ENCODE measurements at regions not wholly inside any gene's neighbourhood (a gene's known extent, or its start where the extent isn't known, plus 50 kb on each side); places are given as distances from the start of the nearest gene placed in this dataset.

- TF ChIP-seq CTCF (IDR thresholded peaks at IDR 0.05) = no peak
- no peak for TF ChIP-seq POLR2AphosphoS5 (IDR thresholded peaks at IDR 0.05)
These were observed 175.6 kb downstream of the SMAD6 start for GRCh38 chr15:66877477-66878271.

Measured in upper lobe of left lung (tissue), 4 donors.